ENCODE measurements at regions not wholly inside any gene's neighbourhood (a gene's known extent, or its start where the extent isn't known, plus 50 kb on each side); places are given as distances from the start of the nearest gene placed in this dataset.

DNA sequence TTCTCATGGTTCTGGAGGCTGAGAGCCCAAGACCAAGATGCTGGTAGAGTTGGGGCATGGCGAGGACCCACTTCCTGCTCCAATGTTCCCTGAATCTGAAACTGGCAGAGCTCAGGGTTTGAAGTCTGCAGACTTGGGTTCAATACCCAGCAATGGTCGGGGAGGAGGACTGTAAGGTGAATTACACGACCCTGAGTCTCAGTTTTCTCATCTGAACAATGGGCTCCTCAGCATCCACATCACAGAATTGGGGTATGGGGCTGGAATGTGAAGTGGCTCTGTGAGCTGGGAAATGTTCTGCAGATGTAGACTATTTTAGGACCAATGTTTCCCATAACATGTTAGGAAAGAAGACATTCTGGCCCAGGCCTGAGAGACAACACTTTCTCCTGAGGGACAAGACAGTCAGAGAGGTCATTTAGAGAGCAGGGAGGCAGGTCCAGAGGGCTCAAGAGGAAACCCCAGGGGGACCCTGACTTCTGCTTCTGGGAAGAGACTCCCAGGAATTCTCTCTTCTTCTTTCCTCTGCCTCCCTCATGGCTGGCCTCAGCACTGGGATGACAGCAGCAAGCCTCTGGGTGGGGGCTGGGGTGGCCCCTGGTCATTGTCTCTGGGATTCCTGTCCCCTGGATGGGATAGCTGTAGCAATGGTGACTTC is 141.3 kb upstream of the PMEPA1 start:
- TF ChIP-seq, protein P1, sequence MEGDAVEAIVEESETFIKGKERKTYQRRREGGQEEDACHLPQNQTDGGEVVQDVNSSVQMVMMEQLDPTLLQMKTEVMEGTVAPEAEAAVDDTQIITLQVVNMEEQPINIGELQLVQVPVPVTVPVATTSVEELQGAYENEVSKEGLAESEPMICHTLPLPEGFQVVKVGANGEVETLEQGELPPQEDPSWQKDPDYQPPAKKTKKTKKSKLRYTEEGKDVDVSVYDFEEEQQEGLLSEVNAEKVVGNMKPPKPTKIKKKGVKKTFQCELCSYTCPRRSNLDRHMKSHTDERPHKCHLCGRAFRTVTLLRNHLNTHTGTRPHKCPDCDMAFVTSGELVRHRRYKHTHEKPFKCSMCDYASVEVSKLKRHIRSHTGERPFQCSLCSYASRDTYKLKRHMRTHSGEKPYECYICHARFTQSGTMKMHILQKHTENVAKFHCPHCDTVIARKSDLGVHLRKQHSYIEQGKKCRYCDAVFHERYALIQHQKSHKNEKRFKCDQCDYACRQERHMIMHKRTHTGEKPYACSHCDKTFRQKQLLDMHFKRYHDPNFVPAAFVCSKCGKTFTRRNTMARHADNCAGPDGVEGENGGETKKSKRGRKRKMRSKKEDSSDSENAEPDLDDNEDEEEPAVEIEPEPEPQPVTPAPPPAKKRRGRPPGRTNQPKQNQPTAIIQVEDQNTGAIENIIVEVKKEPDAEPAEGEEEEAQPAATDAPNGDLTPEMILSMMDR (conservative IDR thresholded peaks at IDR 0.05; ENCODE audit: low read depth, low read length), result no peak
- TF ChIP-seq EZH2 (IDR thresholded peaks at IDR 0.05; ENCODE audit: borderline replicate concordance, low read depth, low read length, poor library complexity, severe bottlenecking), result no peak
